Naive B cell (primary cell): ENCODE measurements at regions not wholly inside any gene's neighbourhood (a gene's known extent, or its start where the extent isn't known, plus 50 kb on each side); places are given as distances from the start of the nearest gene placed in this dataset.
"Not testable (repeated sequence)": the region's sequence is repeated elsewhere in the genome, so short reads cannot be mapped to it uniquely, and the experiment has no call there.

Experiments used
- ATAC-seq, 2 donors: fragments of 150-1000 bp; cut with Tn5 transposase; 2 replicates each; pipeline ENCODE4 v1.10.0; 2021; ENCODE audit warnings: low read depth in 2 of 2, mild to moderate bottlenecking in 2 of 2, moderate library complexity in 2 of 2
- DNase-seq: peaks from one replicate; pipeline ENCODE4 v3.0.0; 2022
- H3K27ac Mint-ChIP-seq, 6 donors: one replicate each; pipeline ENCODE4 v1.8.0; 2020 to 2022; ENCODE audit warnings: mild to moderate bottlenecking in 6 of 6, mixed read lengths in 6 of 6, moderate library complexity in 5 of 6, inconsistent platforms in 2 of 6
- H3K27me3 Mint-ChIP-seq, 3 donors: one replicate each; pipeline ENCODE4 v1.8.0; 2021 to 2022; ENCODE audit warnings: mixed read lengths in 3 of 3, mild to moderate bottlenecking in 1 of 3
- H3K36me3 Mint-ChIP-seq, 2 donors: one replicate each; pipeline ENCODE4 v1.8.0; 2020 to 2022; ENCODE audit warnings: mixed read lengths in 2 of 2, inconsistent platforms in 1 of 2, mild to moderate bottlenecking in 1 of 2
- H3K4me1 Mint-ChIP-seq, 3 donors: one replicate each; pipeline ENCODE4 v1.8.0; 2020 to 2022; ENCODE audit warnings: mixed read lengths in 3 of 3, inconsistent platforms in 1 of 3, mild to moderate bottlenecking in 1 of 3, moderate library complexity in 1 of 3
- H3K4me3 Mint-ChIP-seq, 8 donors: one replicate each; pipeline ENCODE4 v1.8.0; 2020 to 2022; ENCODE audit warnings: mild to moderate bottlenecking in 8 of 8, mixed read lengths in 8 of 8, moderate library complexity in 8 of 8, inconsistent platforms in 2 of 8
- H3K9me3 Mint-ChIP-seq, 7 donors: one replicate each; pipeline ENCODE4 v1.8.0; 2020 to 2022; ENCODE audit warnings: mixed read lengths in 7 of 7, mild to moderate bottlenecking in 5 of 7, inconsistent platforms in 2 of 7, moderate library complexity in 1 of 7

- H3K4me3 Mint-ChIP-seq = no peak overlapping the region
- H3K36me3 Mint-ChIP-seq = no peaks in the 10 kb centered on the region
- H3K27ac Mint-ChIP-seq = no peak overlapping the region
- H3K27me3 Mint-ChIP-seq = no peaks in the 10 kb centered on the region
- peaks cover 0 to 2% (median 0%) of the 10 kb centered on the region in 7 donors for H3K9me3 Mint-ChIP-seq
- H3K4me1 Mint-ChIP-seq = no peaks in the 10 kb centered on the region
- DNase-seq = no peak
- ATAC-seq = no peak
These were observed 1191.3 kb upstream of the TENM3 start for GRCh38 chr4:181051931-181052330.

GRCh38 chr4:181061787-181062186 is 1181.4 kb upstream of the TENM3 start:
- Mint-ChIP-seq H3K4me3 (no peak overlapping the region), H3K27me3 (no peaks in the 10 kb centered on the region), H3K9me3 (peaks cover 0 to 14% (median 3%) of the 10 kb centered on the region in 7 donors), H3K36me3 (no peaks in the 10 kb centered on the region), H3K4me1 (no peaks in the 10 kb centered on the region), H3K27ac (no peak overlapping the region)
- DNase-seq (no peak), ATAC-seq (no peak)

GRCh38 chr4:181063212-181063611 is 1180.0 kb upstream of the TENM3 start:
- no peaks in the 10 kb centered on the region for H3K4me1 Mint-ChIP-seq
- DNase-seq = no peak
- H3K36me3 Mint-ChIP-seq = no peaks in the 10 kb centered on the region
- no peak overlapping the region for H3K4me3 Mint-ChIP-seq
- no peak for ATAC-seq
- no peaks in the 10 kb centered on the region for H3K27me3 Mint-ChIP-seq
- H3K9me3 Mint-ChIP-seq = peaks cover 0 to 19% (median 3%) of the 10 kb centered on the region in 7 donors
- no peak overlapping the region for H3K27ac Mint-ChIP-seq

GRCh38 chr4:181077341-181077740 is 1165.9 kb upstream of the TENM3 start:
- Mint-ChIP-seq H3K27ac (no peak overlapping the region), H3K27me3 (no peaks in the 10 kb centered on the region), H3K4me1 (no peaks in the 10 kb centered on the region), H3K36me3 (no peaks in the 10 kb centered on the region), H3K9me3 (peaks cover 0 to 5% (median 0%) of the 10 kb centered on the region in 7 donors), H3K4me3 (no peak overlapping the region)
- DNase-seq = no peak
- ATAC-seq = no peak

- DNase-seq = no peak
- ATAC-seq = no peak
These were observed 1165.0 kb upstream of the TENM3 start for GRCh38 chr4:181078196-181078595.

GRCh38 chr4:181083757-181084361 is 1159.3 kb upstream of the TENM3 start:
- Mint-ChIP-seq H3K27me3 (no peaks in the 10 kb centered on the region), H3K36me3 (no peaks in the 10 kb centered on the region), H3K9me3 (peaks cover 0 to 4% (median 0%) of the 10 kb centered on the region in 7 donors), H3K4me1 (no peaks in the 10 kb centered on the region), H3K4me3 (no peak overlapping the region), H3K27ac (no peak overlapping the region)
- ATAC-seq = no peak
- DNase-seq = no peak

More at GRCh38 chr4:181078196-181078595, 1165.0 kb upstream of the TENM3 start:
- peaks cover 0 to 5% (median 0%) of the 10 kb centered on the region in 7 donors for H3K9me3 Mint-ChIP-seq
- no peaks in the 10 kb centered on the region for H3K27me3 Mint-ChIP-seq
- no peaks in the 10 kb centered on the region for H3K36me3 Mint-ChIP-seq
- H3K4me3 Mint-ChIP-seq = no peak overlapping the region
- H3K27ac Mint-ChIP-seq = no peak overlapping the region
- H3K4me1 Mint-ChIP-seq = no peaks in the 10 kb centered on the region

- no peaks in the 10 kb centered on the region for H3K36me3 Mint-ChIP-seq
- no peaks in the 10 kb centered on the region for H3K27me3 Mint-ChIP-seq
These were observed 1157.6 kb upstream of the TENM3 start for GRCh38 chr4:181085557-181085956.

GRCh38 chr4:181105487-181105886 is 1137.7 kb upstream of the TENM3 start:
- Mint-ChIP-seq H3K27ac (no peak overlapping the region), H3K27me3 (no peaks in the 10 kb centered on the region), H3K36me3 (no peaks in the 10 kb centered on the region), H3K4me3 (no peak overlapping the region), H3K4me1 (no peaks in the 10 kb centered on the region), H3K9me3 (peaks cover 0 to 7% (median 0%) of the 10 kb centered on the region in 7 donors)
- ATAC-seq = no peak
- no peak for DNase-seq

More at GRCh38 chr4:181085557-181085956, 1157.6 kb upstream of the TENM3 start:
- no peaks in the 10 kb centered on the region for H3K4me1 Mint-ChIP-seq
- DNase-seq (no peak), ATAC-seq (no peak)
- H3K27ac Mint-ChIP-seq = no peak overlapping the region
- no peak overlapping the region for H3K4me3 Mint-ChIP-seq
- peaks cover 0 to 6% (median 2%) of the 10 kb centered on the region in 7 donors for H3K9me3 Mint-ChIP-seq

GRCh38 chr4:181106398-181106797 is 1136.8 kb upstream of the TENM3 start:
- H3K27ac Mint-ChIP-seq = no peak overlapping the region
- ATAC-seq (no peak), DNase-seq (no peak)
- peaks cover 0 to 10% (median 0%) of the 10 kb centered on the region in 7 donors for H3K9me3 Mint-ChIP-seq
- no peak overlapping the region for H3K4me3 Mint-ChIP-seq
- no peaks in the 10 kb centered on the region for H3K36me3 Mint-ChIP-seq
- H3K4me1 Mint-ChIP-seq = no peaks in the 10 kb centered on the region
- no peaks in the 10 kb centered on the region for H3K27me3 Mint-ChIP-seq

GRCh38 chr4:181108237-181108636 is 1135.0 kb upstream of the TENM3 start:
- H3K4me1 Mint-ChIP-seq = no peaks in the 10 kb centered on the region
- no peaks in the 10 kb centered on the region for H3K27me3 Mint-ChIP-seq
- H3K9me3 Mint-ChIP-seq = peaks cover 0 to 4% (median 0%) of the 10 kb centered on the region in 7 donors
- ATAC-seq = no peak
- H3K36me3 Mint-ChIP-seq = no peaks in the 10 kb centered on the region
- no peak overlapping the region for H3K27ac Mint-ChIP-seq
- no peak for DNase-seq
- H3K4me3 Mint-ChIP-seq = no peak overlapping the region

GRCh38 chr4:181119186-181119585 is 1124.0 kb upstream of the TENM3 start:
- no peaks in the 10 kb centered on the region for H3K4me1 Mint-ChIP-seq
- ATAC-seq = no peak
- no peak overlapping the region for H3K27ac Mint-ChIP-seq
- H3K27me3 Mint-ChIP-seq = peaks cover 0 to 3% (median 0%) of the 10 kb centered on the region in 3 donors
- peaks cover 0 to 3% (median 0%) of the 10 kb centered on the region in 7 donors for H3K9me3 Mint-ChIP-seq
- H3K4me3 Mint-ChIP-seq = no peak overlapping the region
- H3K36me3 Mint-ChIP-seq = no peaks in the 10 kb centered on the region
- DNase-seq = no peak

GRCh38 chr4:181121733-181122132 is 1121.5 kb upstream of the TENM3 start:
- Mint-ChIP-seq H3K27me3 (peaks cover 0 to 3% (median 0%) of the 10 kb centered on the region in 3 donors), H3K27ac (no peak overlapping the region), H3K9me3 (peaks cover 0 to 3% (median 0%) of the 10 kb centered on the region in 7 donors), H3K4me3 (no peak overlapping the region), H3K4me1 (no peaks in the 10 kb centered on the region), H3K36me3 (no peaks in the 10 kb centered on the region)
- DNase-seq = no peak
- no peak for ATAC-seq

- DNase-seq (no peak), ATAC-seq (no peak)
- H3K9me3 Mint-ChIP-seq = peaks cover 12 to 47% (median 22%) of the 10 kb centered on the region in 7 donors
- no peak overlapping the region for H3K4me3 Mint-ChIP-seq
- H3K27me3 Mint-ChIP-seq = peaks cover 0 to 3% (median 0%) of the 10 kb centered on the region in 3 donors
- H3K4me1 Mint-ChIP-seq = no peaks in the 10 kb centered on the region
- H3K27ac Mint-ChIP-seq = no peak overlapping the region
- H3K36me3 Mint-ChIP-seq = no peaks in the 10 kb centered on the region
These were observed 1116.0 kb upstream of the TENM3 start for GRCh38 chr4:181127171-181127570.

GRCh38 chr4:181130317-181130716 is 1112.9 kb upstream of the TENM3 start:
- not testable (repeated sequence) for H3K36me3 Mint-ChIP-seq, H3K4me3 Mint-ChIP-seq, H3K27ac Mint-ChIP-seq, H3K4me1 Mint-ChIP-seq, H3K27me3 Mint-ChIP-seq, ATAC-seq, DNase-seq
- H3K9me3 Mint-ChIP-seq = peaks cover 11 to 55% (median 30%) of the 10 kb centered on the region in 7 donors
